ENCODE measurements at regions not wholly inside any gene's neighbourhood (a gene's known extent, or its start where the extent isn't known, plus 50 kb on each side); places are given as distances from the start of the nearest gene placed in this dataset.

DNA sequence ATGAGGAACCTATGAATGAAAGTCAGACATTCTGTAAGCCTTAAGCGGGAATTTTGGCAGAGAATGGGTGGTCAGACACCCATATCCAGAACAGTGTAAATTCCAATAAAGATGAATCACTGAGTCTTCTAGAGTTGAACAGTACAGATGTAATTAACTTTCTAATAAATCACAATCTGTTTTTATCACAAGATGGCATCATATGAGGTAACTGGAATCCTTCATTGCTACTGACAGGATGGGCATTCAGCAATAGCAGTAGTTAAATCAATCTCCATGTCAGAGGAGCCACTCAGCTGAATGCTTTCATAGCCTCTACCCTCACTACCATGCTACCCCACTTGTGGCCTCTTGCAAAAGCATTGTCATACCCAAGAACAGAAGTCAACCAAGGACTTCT, 690.3 kb downstream of the AMY1C start:
- Mint-ChIP-seq H3K4me1 (ENCODE audit: low read depth) (no peaks in the 10 kb centered on the region), H3K9me3 (ENCODE audit: low read depth) (peaks cover 13% of the 10 kb centered on the region), H3K27ac (no peak overlapping the region), H3K4me3 (ENCODE audit: low read depth) (no peak overlapping the region), H3K36me3 (ENCODE audit: insufficient read depth) (no peaks in the 10 kb centered on the region), H3K27me3 (no peaks in the 10 kb centered on the region)
- DNase-seq (ENCODE audit: low spot score, unreplicated experiment) = no peak
- TF ChIP-seq, protein P1, sequence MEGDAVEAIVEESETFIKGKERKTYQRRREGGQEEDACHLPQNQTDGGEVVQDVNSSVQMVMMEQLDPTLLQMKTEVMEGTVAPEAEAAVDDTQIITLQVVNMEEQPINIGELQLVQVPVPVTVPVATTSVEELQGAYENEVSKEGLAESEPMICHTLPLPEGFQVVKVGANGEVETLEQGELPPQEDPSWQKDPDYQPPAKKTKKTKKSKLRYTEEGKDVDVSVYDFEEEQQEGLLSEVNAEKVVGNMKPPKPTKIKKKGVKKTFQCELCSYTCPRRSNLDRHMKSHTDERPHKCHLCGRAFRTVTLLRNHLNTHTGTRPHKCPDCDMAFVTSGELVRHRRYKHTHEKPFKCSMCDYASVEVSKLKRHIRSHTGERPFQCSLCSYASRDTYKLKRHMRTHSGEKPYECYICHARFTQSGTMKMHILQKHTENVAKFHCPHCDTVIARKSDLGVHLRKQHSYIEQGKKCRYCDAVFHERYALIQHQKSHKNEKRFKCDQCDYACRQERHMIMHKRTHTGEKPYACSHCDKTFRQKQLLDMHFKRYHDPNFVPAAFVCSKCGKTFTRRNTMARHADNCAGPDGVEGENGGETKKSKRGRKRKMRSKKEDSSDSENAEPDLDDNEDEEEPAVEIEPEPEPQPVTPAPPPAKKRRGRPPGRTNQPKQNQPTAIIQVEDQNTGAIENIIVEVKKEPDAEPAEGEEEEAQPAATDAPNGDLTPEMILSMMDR (IDR thresholded peaks at IDR 0.05; ENCODE audit: unreplicated experiment) = no peak

DNA sequence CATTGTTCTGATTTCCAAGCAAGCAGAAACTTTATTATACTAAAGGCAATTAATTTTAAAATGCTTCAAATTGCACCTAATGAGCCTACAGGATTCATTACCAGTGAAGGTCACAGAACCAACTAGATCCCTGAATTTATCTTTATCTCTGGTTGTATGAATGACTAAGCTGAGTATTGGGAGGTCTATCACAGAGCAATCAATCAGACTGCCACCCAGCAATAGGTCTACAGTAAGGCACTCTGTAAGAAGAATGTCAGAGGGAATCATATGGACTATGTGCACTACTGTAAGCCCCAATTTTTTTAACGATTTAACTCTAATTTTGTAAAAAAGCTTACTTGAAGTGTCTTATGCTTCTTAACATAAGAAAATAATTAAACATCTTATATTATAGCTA, 707.0 kb downstream of the AMY1C start:
- TF ChIP-seq, protein P1 (IDR thresholded peaks at IDR 0.05; ENCODE audit: unreplicated experiment) = no peak
- Mint-ChIP-seq H3K27ac (no peak overlapping the region), H3K4me3 (ENCODE audit: low read depth) (no peak overlapping the region), H3K36me3 (ENCODE audit: insufficient read depth) (peaks cover 5% of the 10 kb centered on the region), H3K27me3 (no peaks in the 10 kb centered on the region), H3K4me1 (ENCODE audit: low read depth) (no peaks in the 10 kb centered on the region), H3K9me3 (ENCODE audit: low read depth) (peaks cover 35% of the 10 kb centered on the region)
- DNase-seq (ENCODE audit: low spot score, unreplicated experiment) = no peak

- TF ChIP-seq, protein P1 (IDR thresholded peaks at IDR 0.05; ENCODE audit: unreplicated experiment) = no peak
- peaks cover 5% of the 10 kb centered on the region for H3K36me3 Mint-ChIP-seq (ENCODE audit: insufficient read depth)
- no peak for DNase-seq (ENCODE audit: low spot score, unreplicated experiment)
- no peaks in the 10 kb centered on the region for H3K27me3 Mint-ChIP-seq
- H3K4me1 Mint-ChIP-seq (ENCODE audit: low read depth) = no peaks in the 10 kb centered on the region
- H3K9me3 Mint-ChIP-seq (ENCODE audit: low read depth) = peaks cover 28% of the 10 kb centered on the region
- H3K27ac Mint-ChIP-seq = no peak overlapping the region
- no peak overlapping the region for H3K4me3 Mint-ChIP-seq (ENCODE audit: low read depth)
These were observed 710.2 kb downstream of the AMY1C start for GRCh38 chr1:104459886-104460285.

DNA sequence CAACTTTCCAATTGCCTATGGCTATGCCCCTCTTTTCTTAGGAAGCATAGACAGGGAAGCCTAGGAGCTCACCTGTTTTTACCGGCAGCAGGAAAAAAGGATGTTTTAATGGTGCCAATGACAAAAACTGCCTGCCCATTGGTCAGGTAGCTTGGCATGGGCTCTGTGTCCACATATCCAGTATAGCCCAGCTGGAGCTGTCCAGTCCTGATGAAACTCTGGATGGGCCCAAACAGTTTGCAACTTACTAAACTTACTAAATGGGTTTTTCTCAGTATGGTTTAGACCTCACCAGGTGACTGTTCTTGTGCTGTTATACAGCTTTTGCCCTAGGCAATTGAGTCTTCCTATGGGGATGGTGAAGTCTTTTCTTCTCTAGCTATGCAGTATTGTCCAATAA, 711.2 kb downstream of the AMY1C start:
- Mint-ChIP-seq H3K4me3 (ENCODE audit: low read depth) (no peak overlapping the region), H3K4me1 (ENCODE audit: low read depth) (no peaks in the 10 kb centered on the region), H3K36me3 (ENCODE audit: insufficient read depth) (peaks cover 5% of the 10 kb centered on the region), H3K27ac (no peak overlapping the region), H3K27me3 (no peaks in the 10 kb centered on the region), H3K9me3 (ENCODE audit: low read depth) (peaks cover 25% of the 10 kb centered on the region)
- TF ChIP-seq, protein P1 (IDR thresholded peaks at IDR 0.05; ENCODE audit: unreplicated experiment) = no peak
- no peak for DNase-seq (ENCODE audit: low spot score, unreplicated experiment)

- no peak overlapping the region for H3K27ac Mint-ChIP-seq
- H3K4me3 Mint-ChIP-seq (ENCODE audit: low read depth) = no peak overlapping the region
- peaks cover 39% of the 10 kb centered on the region for H3K9me3 Mint-ChIP-seq (ENCODE audit: low read depth)
- peaks cover 8% of the 10 kb centered on the region for H3K36me3 Mint-ChIP-seq (ENCODE audit: insufficient read depth)
- TF ChIP-seq, protein P1 (IDR thresholded peaks at IDR 0.05; ENCODE audit: unreplicated experiment) = no peak
- DNase-seq (ENCODE audit: low spot score, unreplicated experiment) = no peak
- no peaks in the 10 kb centered on the region for H3K4me1 Mint-ChIP-seq (ENCODE audit: low read depth)
- H3K27me3 Mint-ChIP-seq = no peaks in the 10 kb centered on the region
These were observed 713.5 kb downstream of the AMY1C start for GRCh38 chr1:104463126-104463697.

Data from progenitor cell of endocrine pancreas (in vitro differentiated cells).